ENCODE measurements at regions not wholly inside any gene's neighbourhood (a gene's known extent, or its start where the extent isn't known, plus 50 kb on each side); places are given as distances from the start of the nearest gene placed in this dataset.

DNA sequence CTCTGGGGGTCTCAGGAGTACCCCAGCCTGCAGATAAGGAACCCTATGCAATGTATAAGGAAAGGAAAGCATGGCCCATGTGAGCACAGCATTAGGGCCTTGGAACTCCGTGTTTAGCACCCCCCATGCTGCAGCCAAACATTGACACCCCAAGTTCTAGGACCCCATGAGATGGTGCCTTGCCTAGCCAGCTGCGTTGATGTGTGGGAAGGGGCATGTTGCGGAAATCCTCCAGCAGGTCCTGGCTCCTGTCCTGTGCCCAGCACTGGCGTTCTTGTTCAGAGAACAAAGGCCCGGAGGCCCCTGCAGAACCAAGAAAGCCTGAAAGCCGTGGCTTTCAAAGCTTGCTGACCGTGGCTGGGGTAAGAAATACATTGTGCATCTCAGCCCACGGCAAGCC lies 99.4 kb upstream of the DIO3 start:
- Histone ChIP-seq H2AFZ (ENCODE audit: low read depth, low read length, severe bottlenecking) (no peak overlapping the region), H3K4me3 (ENCODE audit: insufficient read depth, low read length, poor library complexity, severe bottlenecking) (no peak overlapping the region), H3K9me2 (replicated peaks; ENCODE audit: insufficient read depth, low read length) (no peaks in the 10 kb centered on the region), H3K36me3 (ENCODE audit: low read length) (no peaks in the 10 kb centered on the region), H3K27me3 (ENCODE audit: low read length) (no peaks in the 10 kb centered on the region), H3K79me2 (ENCODE audit: insufficient read depth, low read length) (no peaks in the 10 kb centered on the region), H4K20me1 (ENCODE audit: low read depth, low read length) (no peaks in the 10 kb centered on the region), H3K27ac (ENCODE audit: low read depth, low read length) (no peak overlapping the region), H3F3A (ENCODE audit: insufficient read depth) (no peaks in the 10 kb centered on the region), H3K9ac (ENCODE audit: low read length) (no peak overlapping the region), H3K9me3 (ENCODE audit: insufficient read depth, low read length) (no peaks in the 10 kb centered on the region), H3K4me2 (ENCODE audit: low read depth, low read length, poor library complexity, severe bottlenecking) (no peak overlapping the region)
- TF ChIP-seq, protein P1, sequence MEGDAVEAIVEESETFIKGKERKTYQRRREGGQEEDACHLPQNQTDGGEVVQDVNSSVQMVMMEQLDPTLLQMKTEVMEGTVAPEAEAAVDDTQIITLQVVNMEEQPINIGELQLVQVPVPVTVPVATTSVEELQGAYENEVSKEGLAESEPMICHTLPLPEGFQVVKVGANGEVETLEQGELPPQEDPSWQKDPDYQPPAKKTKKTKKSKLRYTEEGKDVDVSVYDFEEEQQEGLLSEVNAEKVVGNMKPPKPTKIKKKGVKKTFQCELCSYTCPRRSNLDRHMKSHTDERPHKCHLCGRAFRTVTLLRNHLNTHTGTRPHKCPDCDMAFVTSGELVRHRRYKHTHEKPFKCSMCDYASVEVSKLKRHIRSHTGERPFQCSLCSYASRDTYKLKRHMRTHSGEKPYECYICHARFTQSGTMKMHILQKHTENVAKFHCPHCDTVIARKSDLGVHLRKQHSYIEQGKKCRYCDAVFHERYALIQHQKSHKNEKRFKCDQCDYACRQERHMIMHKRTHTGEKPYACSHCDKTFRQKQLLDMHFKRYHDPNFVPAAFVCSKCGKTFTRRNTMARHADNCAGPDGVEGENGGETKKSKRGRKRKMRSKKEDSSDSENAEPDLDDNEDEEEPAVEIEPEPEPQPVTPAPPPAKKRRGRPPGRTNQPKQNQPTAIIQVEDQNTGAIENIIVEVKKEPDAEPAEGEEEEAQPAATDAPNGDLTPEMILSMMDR (IDR thresholded peaks at IDR 0.05; ENCODE audit: insufficient read depth, low read length, poor library complexity, severe bottlenecking): no peak
- no peak for TF ChIP-seq EZH2phosphoT487 (conservative IDR thresholded peaks at IDR 0.05; ENCODE audit: low read length)

DNA sequence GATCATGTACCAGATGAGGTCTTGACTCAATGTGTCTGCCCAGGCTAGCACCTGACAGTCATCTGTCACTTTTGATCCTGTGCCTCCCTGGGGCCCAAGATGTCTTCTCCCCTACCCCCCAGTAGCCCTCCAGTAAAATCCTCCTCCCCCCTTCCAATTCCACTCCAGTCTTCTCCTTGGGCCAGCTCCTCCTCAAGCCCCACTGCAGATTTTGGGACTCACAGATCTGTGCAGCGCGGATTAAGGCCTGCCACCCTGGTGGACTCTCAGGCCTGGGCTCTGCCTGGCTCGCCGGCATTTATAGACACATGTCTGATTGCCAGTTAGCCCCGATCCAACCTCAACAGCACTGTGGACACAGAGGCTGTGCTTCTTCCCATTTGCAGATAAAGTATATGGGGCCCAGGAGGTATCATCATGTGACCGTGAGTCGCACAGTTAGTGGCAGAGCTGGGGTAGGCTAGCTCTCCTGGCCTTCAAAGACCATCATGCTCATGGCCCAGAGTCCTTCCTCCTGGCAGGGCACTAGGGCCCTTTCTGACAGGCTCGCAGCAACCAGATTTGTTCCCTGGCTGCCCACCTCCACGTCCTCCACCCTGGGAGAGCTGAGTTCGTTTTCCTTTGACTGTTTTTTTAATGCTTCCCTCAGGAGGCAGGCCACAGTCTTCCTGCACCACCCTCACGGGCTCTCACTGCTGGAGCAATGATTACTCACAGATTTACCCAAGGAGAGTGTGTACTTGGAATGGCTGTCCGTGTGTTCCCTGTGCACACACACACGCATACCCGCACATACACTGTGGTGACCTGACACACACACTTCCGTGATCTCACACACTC lies 98.3 kb upstream of the DIO3 start:
- Histone ChIP-seq H3K36me3 (ENCODE audit: low read length) (no peaks in the 10 kb centered on the region), H2AFZ (ENCODE audit: low read depth, low read length, severe bottlenecking) (no peak overlapping the region), H3K27me3 (ENCODE audit: low read length) (no peaks in the 10 kb centered on the region), H3K27ac (ENCODE audit: low read depth, low read length) (no peak overlapping the region), H4K20me1 (ENCODE audit: low read depth, low read length) (no peaks in the 10 kb centered on the region), H3K4me3 (ENCODE audit: insufficient read depth, low read length, poor library complexity, severe bottlenecking) (no peak overlapping the region), H3F3A (ENCODE audit: insufficient read depth) (no peaks in the 10 kb centered on the region), H3K9ac (ENCODE audit: low read length) (no peak overlapping the region), H3K4me2 (ENCODE audit: low read depth, low read length, poor library complexity, severe bottlenecking) (no peak overlapping the region), H3K9me2 (replicated peaks; ENCODE audit: insufficient read depth, low read length) (no peaks in the 10 kb centered on the region), H3K9me3 (ENCODE audit: insufficient read depth, low read length) (no peaks in the 10 kb centered on the region), H3K79me2 (ENCODE audit: insufficient read depth, low read length) (no peaks in the 10 kb centered on the region)
- TF ChIP-seq, protein P1 (IDR thresholded peaks at IDR 0.05; ENCODE audit: insufficient read depth, low read length, poor library complexity, severe bottlenecking): no peak
- TF ChIP-seq EZH2phosphoT487 (conservative IDR thresholded peaks at IDR 0.05; ENCODE audit: low read length): no peak

DNA sequence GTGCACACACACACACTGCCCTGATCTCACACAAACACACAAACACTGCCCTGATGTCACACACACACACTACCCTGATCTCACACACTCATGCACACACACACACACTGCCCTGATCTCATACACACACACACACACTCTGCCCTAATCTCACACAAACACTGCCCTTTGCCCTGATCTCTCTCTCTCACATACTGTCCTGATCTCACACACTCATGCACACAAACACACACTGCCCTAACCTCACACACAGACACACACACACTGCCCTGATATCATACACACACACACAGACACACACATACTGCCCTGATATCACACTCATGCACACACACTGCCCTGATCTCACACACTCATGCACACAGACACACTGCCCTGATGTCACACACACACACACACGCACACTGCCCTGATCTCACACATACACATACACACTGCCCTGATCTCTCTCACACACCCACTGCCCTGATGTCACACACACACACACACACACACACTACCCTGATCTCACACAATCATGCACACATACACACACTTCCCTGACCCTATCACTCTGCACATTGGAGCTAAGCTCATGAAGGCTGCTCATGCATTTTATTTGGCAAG lies 97.6 kb upstream of the DIO3 start:
- H3K9me3 ChIP-seq (ENCODE audit: insufficient read depth, low read length): no peaks in the 10 kb centered on the region
- no peak overlapping the region for H3K9ac ChIP-seq (ENCODE audit: low read length)
- no peak overlapping the region for H3K27ac ChIP-seq (ENCODE audit: low read depth, low read length)

More for the DNA sequence above, 97.6 kb upstream of the DIO3 start:
- Histone ChIP-seq H3K36me3 (ENCODE audit: low read length) (no peaks in the 10 kb centered on the region), H4K20me1 (ENCODE audit: low read depth, low read length) (no peaks in the 10 kb centered on the region), H3K4me3 (ENCODE audit: insufficient read depth, low read length, poor library complexity, severe bottlenecking) (no peak overlapping the region), H3K27me3 (ENCODE audit: low read length) (no peaks in the 10 kb centered on the region), H2AFZ (ENCODE audit: low read depth, low read length, severe bottlenecking) (no peak overlapping the region), H3K4me2 (ENCODE audit: low read depth, low read length, poor library complexity, severe bottlenecking) (no peak overlapping the region), H3F3A (ENCODE audit: insufficient read depth) (no peaks in the 10 kb centered on the region), H3K79me2 (ENCODE audit: insufficient read depth, low read length) (no peaks in the 10 kb centered on the region), H3K9me2 (replicated peaks; ENCODE audit: insufficient read depth, low read length) (no peaks in the 10 kb centered on the region)
- TF ChIP-seq EZH2phosphoT487 (conservative IDR thresholded peaks at IDR 0.05; ENCODE audit: low read length): no peak
- TF ChIP-seq, protein P1 (IDR thresholded peaks at IDR 0.05; ENCODE audit: insufficient read depth, low read length, poor library complexity, severe bottlenecking): no peak
